MM.1S (cell line): ENCODE measurements at regions not wholly inside any gene's neighbourhood (a gene's known extent, or its start where the extent isn't known, plus 50 kb on each side); places are given as distances from the start of the nearest gene placed in this dataset.

Experiments used
- EZH2phosphoT487 ChIP-seq: fragments of 300-600 bp; sonication (generic); IDR thresholded peaks from 2 replicates; pipeline ENCODE4 v1.6.1; 2018; ENCODE audit warnings: antibody characterized with exemption, low read length
- TF ChIP-seq, protein P1 (sequence below): fragments of 300-600 bp; sonication (generic); IDR thresholded peaks from 2 replicates; pipeline ENCODE4 v1.5.1; 2016; ENCODE audit warnings: antibody characterized with exemption, low read length, mixed read lengths

DNA sequence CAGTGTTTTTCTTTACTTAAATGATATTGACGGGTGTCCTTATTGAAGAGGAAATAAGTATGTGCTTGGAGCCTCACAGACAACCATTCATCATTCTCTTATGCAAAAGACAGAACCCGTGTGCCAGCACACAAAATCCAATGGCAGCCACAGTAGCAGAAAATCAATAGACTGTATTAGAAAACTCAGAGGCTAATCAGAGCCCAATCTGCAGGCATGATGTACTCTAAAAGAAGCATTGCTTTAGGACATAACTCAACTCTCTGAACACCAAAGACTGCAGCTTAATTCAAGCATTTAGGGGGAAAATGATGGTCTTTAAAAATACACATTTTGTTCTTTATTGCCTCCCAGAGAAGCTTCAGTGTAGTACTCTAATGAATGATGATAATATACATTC lies 476.9 kb downstream of the PDHA2 start:
- TF ChIP-seq, protein P1, sequence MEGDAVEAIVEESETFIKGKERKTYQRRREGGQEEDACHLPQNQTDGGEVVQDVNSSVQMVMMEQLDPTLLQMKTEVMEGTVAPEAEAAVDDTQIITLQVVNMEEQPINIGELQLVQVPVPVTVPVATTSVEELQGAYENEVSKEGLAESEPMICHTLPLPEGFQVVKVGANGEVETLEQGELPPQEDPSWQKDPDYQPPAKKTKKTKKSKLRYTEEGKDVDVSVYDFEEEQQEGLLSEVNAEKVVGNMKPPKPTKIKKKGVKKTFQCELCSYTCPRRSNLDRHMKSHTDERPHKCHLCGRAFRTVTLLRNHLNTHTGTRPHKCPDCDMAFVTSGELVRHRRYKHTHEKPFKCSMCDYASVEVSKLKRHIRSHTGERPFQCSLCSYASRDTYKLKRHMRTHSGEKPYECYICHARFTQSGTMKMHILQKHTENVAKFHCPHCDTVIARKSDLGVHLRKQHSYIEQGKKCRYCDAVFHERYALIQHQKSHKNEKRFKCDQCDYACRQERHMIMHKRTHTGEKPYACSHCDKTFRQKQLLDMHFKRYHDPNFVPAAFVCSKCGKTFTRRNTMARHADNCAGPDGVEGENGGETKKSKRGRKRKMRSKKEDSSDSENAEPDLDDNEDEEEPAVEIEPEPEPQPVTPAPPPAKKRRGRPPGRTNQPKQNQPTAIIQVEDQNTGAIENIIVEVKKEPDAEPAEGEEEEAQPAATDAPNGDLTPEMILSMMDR = no peak
- TF ChIP-seq EZH2phosphoT487 = no peak
